Transverse colon (tissue), 4 donors: ENCODE measurements at regions not wholly inside any gene's neighbourhood (a gene's known extent, or its start where the extent isn't known, plus 50 kb on each side); places are given as distances from the start of the nearest gene placed in this dataset.
"Not testable (repeated sequence)": the region's sequence is repeated elsewhere in the genome, so short reads cannot be mapped to it uniquely, and the experiment has no call there.

Source experiments
- DNase-seq: peaks from one replicate; pipeline ENCODE4 v3.0.0-alpha.2; 2019
- H3K27ac ChIP-seq, 4 donors: fragments of 200-600 bp; sonication (generic); 2 replicates each; pipeline ENCODE4 v1.5.1; 2016 to 2018; ENCODE audit warnings: inconsistent platforms in 4 of 4
- H3K27me3 ChIP-seq: fragments of 200-600 bp; sonication (generic); 2 replicates; pipeline ENCODE4 v1.5.1; 2017; ENCODE audit warnings: inconsistent platforms
- H3K36me3 ChIP-seq, 4 donors: fragments of 200-600 bp; sonication (generic); 2 replicates each; pipeline ENCODE4 v1.5.1; 2017 to 2019; ENCODE audit warnings: inconsistent platforms in 4 of 4
- H3K4me1 ChIP-seq, 4 donors: fragments of 200-600 bp; sonication (generic); 2 replicates each; pipeline ENCODE4 v1.5.1; 2017 to 2020; ENCODE audit warnings: inconsistent platforms in 4 of 4
- H3K4me3 ChIP-seq, 4 donors: fragments of 200-600 bp; sonication (generic); 1 replicate in 1 of 4; 2 replicates in 3 of 4; pipeline versions ENCODE4 v1.5.1 to v1.6.1; 2017 to 2019; ENCODE audit warnings: inconsistent platforms in 4 of 4
- H3K9me3 ChIP-seq, 2 donors: fragments of 200-600 bp; sonication (generic); 2 replicates each; pipeline ENCODE4 v1.5.1; 2017 to 2019; ENCODE audit warnings: inconsistent platforms in 2 of 2
- CTCF ChIP-seq, 5 experiments: fragments of 200-600 bp in 3 of 5; fragments of 450-650 bp in 2 of 5; sonication (generic) in 3 of 5; IDR thresholded peaks; 1 replicate in 2 of 5; 2 replicates in 3 of 5; pipeline ENCODE4 v1.5.1; 2016 to 2017; ENCODE audit warnings: antibody characterized with exemption in 5 of 5, inconsistent platforms in 3 of 5, mild to moderate bottlenecking in 2 of 5, moderate library complexity in 1 of 5
- EP300 ChIP-seq: sonication (generic); formaldehyde crosslinking; IDR thresholded peaks from one replicate; pipeline ENCODE4 v1.6.1; 2017; ENCODE audit warnings: antibody characterized with exemption, low read depth
- POLR2A ChIP-seq: fragments of 450-650 bp; IDR thresholded peaks from one replicate; pipeline ENCODE4 v1.6.1; 2016; ENCODE audit warnings: antibody characterized with exemption, mild to moderate bottlenecking, moderate library complexity
- POLR2AphosphoS5 ChIP-seq, 3 donors: sonication (generic); formaldehyde crosslinking; IDR thresholded peaks; one replicate each; pipeline ENCODE4 v1.6.1; 2016; ENCODE audit warnings: antibody characterized with exemption in 3 of 3
- WGBS, 2 donors: methylation state at CpG; one replicate each; pipeline ENCODE4 v1.1.5; 2018; ENCODE audit warnings: low coverage in 1 of 2; 5-methylcytosine and 5-hydroxymethylcytosine counted together
- in situ Hi-C, 4 donors: fragments of 200-750 bp; cut with MboI; loops; one replicate each; pipeline versions ENCODE4 v1.15.0 to v1.15.1; 2017; ENCODE audit warnings: low sequenced_read_pairs in 3 of 4, low pct_ligation_motif_present in 1 of 4, low pct_unique_long_range_greater_than_20kb in 1 of 4
- intact Hi-C: fragments of 100-400 bp; cut with DNase I; formaldehyde crosslinking; loops from one replicate; pipeline ENCODE4 v1.15.1; 2023; ENCODE audit warnings: low total_unique reads

GRCh38 chr7:80999771-81000170, 80.9 kb upstream of the SEMA3C start:
- Histone ChIP-seq H3K27me3 (no peaks in the 10 kb centered on the region), H3K4me3 (no peak overlapping the region), H3K36me3 (no peaks in the 10 kb centered on the region), H3K4me1 (no peaks in the 10 kb centered on the region), H3K9me3 (no peaks in the 10 kb centered on the region), H3K27ac (no peak overlapping the region)
- WGBS, 2 donors = 86 to 95% methylated on average over 2 of the region's 2 CpGs
- TF ChIP-seq POLR2AphosphoS5 (IDR thresholded peaks at IDR 0.05) = no peak
- TF ChIP-seq POLR2A = no peak
- no peak for TF ChIP-seq CTCF (IDR thresholded peaks at IDR 0.05)
- intact Hi-C loops = no loop called here
- no peak for DNase-seq
- in situ Hi-C loops = no loop called here

GRCh38 chr7:80999100-80999499, 80.2 kb upstream of the SEMA3C start:
- TF ChIP-seq POLR2AphosphoS5 (IDR thresholded peaks at IDR 0.05) (no peak), POLR2A (no peak), EP300 (no peak), CTCF (IDR thresholded peaks at IDR 0.05) (no peak)

GRCh38 chr7:80997841-80998240, 79.0 kb upstream of the SEMA3C start:
- no peaks in the 10 kb centered on the region for H3K27me3 ChIP-seq
- no peak for TF ChIP-seq CTCF (IDR thresholded peaks at IDR 0.05)
- no peak for TF ChIP-seq POLR2AphosphoS5 (IDR thresholded peaks at IDR 0.05)
- no peak for TF ChIP-seq POLR2A
- TF ChIP-seq EP300 = no peak
- intact Hi-C loops = no loop called here
- 87 to 90% methylated on average over 4 to 7 of the region's 7 CpGs for WGBS, 2 donors
- H3K4me3 ChIP-seq = no peak overlapping the region
- DNase-seq = no peak
- in situ Hi-C loops = no loop called here
- H3K4me1 ChIP-seq = no peaks in the 10 kb centered on the region
- H3K27ac ChIP-seq = no peak overlapping the region
- H3K36me3 ChIP-seq = no peaks in the 10 kb centered on the region
- H3K9me3 ChIP-seq = no peaks in the 10 kb centered on the region

More at GRCh38 chr7:80999100-80999499, 80.2 kb upstream of the SEMA3C start:
- Histone ChIP-seq H3K36me3 (no peaks in the 10 kb centered on the region), H3K9me3 (no peaks in the 10 kb centered on the region), H3K27ac (no peak overlapping the region), H3K4me3 (no peak overlapping the region), H3K4me1 (no peaks in the 10 kb centered on the region), H3K27me3 (no peaks in the 10 kb centered on the region)
- WGBS, 2 donors = 79 to 83% methylated on average over 1 to 3 of the region's 3 CpGs
- in situ Hi-C loops (no loop called here), intact Hi-C loops (no loop called here)
- DNase-seq = no peak

- intact Hi-C loops, H3K4me1 ChIP-seq, H3K9me3 ChIP-seq, H3K36me3 ChIP-seq, H3K27me3 ChIP-seq, H3K27ac ChIP-seq, in situ Hi-C loops, DNase-seq, H3K4me3 ChIP-seq: not testable (repeated sequence)
- WGBS, 2 donors = 72 to 86% methylated on average over 1 to 2 of the region's 2 CpGs
Measured at GRCh38 chr7:80996236-80996635, 77.4 kb upstream of the SEMA3C start.

GRCh38 chr7:80991654-80992053, 72.8 kb upstream of the SEMA3C start:
- 60 to 74% methylated on average over 5 of the region's 5 CpGs for WGBS, 2 donors
- DNase-seq = no peak

More at GRCh38 chr7:80991654-80992053, 72.8 kb upstream of the SEMA3C start:
- H3K4me3 ChIP-seq = no peak overlapping the region
- H3K9me3 ChIP-seq = no peaks in the 10 kb centered on the region
- H3K4me1 ChIP-seq = no peaks in the 10 kb centered on the region
- no peaks in the 10 kb centered on the region for H3K36me3 ChIP-seq
- in situ Hi-C loops (no loop called here), intact Hi-C loops (no loop called here)
- no peaks in the 10 kb centered on the region for H3K27me3 ChIP-seq
- TF ChIP-seq POLR2A (no peak), CTCF (IDR thresholded peaks at IDR 0.05) (no peak), EP300 (no peak)
- H3K27ac ChIP-seq = no peak overlapping the region
